ENCODE measurements at regions not wholly inside any gene's neighbourhood (a gene's known extent, or its start where the extent isn't known, plus 50 kb on each side); places are given as distances from the start of the nearest gene placed in this dataset.

- H3K79me2 ChIP-seq (replicated peaks; ENCODE audit: insufficient read depth), result no peaks in the 10 kb centered on the region
- H3K36me3 ChIP-seq (ENCODE audit: insufficient read depth), result no peaks in the 10 kb centered on the region
- H3K27me3 Mint-ChIP-seq (ENCODE audit: insufficient read depth, low read depth, poor library complexity), result no peaks in the 10 kb centered on the region
- no peak overlapping the region for H3K4me3 ChIP-seq
- H3K9me2 ChIP-seq (ENCODE audit: insufficient read depth), result 0 out of 2 replicates have a peak, but pooled peaks cover 6% of the 10 kb centered on the region
- no peaks in the 10 kb centered on the region for H3K27me3 ChIP-seq (ENCODE audit: insufficient read depth)
- H2AFZ ChIP-seq, result 0 out of 2 replicates have a peak overlapping the region, but pooled peaks have one; percentile 19
- H3K4me1 ChIP-seq (ENCODE audit: insufficient read depth), result 0 out of 2 replicates have a peak, but pooled peaks cover 6% of the 10 kb centered on the region
- H3K27ac ChIP-seq (ENCODE audit: low read depth), result no peak overlapping the region
- ATAC-seq (no peak), DNase-seq (ENCODE audit: low spot score) (no peak)
- no peaks in the 10 kb centered on the region for H3F3A ChIP-seq (replicated peaks; ENCODE audit: low read depth)
- TF ChIP-seq, protein P1, sequence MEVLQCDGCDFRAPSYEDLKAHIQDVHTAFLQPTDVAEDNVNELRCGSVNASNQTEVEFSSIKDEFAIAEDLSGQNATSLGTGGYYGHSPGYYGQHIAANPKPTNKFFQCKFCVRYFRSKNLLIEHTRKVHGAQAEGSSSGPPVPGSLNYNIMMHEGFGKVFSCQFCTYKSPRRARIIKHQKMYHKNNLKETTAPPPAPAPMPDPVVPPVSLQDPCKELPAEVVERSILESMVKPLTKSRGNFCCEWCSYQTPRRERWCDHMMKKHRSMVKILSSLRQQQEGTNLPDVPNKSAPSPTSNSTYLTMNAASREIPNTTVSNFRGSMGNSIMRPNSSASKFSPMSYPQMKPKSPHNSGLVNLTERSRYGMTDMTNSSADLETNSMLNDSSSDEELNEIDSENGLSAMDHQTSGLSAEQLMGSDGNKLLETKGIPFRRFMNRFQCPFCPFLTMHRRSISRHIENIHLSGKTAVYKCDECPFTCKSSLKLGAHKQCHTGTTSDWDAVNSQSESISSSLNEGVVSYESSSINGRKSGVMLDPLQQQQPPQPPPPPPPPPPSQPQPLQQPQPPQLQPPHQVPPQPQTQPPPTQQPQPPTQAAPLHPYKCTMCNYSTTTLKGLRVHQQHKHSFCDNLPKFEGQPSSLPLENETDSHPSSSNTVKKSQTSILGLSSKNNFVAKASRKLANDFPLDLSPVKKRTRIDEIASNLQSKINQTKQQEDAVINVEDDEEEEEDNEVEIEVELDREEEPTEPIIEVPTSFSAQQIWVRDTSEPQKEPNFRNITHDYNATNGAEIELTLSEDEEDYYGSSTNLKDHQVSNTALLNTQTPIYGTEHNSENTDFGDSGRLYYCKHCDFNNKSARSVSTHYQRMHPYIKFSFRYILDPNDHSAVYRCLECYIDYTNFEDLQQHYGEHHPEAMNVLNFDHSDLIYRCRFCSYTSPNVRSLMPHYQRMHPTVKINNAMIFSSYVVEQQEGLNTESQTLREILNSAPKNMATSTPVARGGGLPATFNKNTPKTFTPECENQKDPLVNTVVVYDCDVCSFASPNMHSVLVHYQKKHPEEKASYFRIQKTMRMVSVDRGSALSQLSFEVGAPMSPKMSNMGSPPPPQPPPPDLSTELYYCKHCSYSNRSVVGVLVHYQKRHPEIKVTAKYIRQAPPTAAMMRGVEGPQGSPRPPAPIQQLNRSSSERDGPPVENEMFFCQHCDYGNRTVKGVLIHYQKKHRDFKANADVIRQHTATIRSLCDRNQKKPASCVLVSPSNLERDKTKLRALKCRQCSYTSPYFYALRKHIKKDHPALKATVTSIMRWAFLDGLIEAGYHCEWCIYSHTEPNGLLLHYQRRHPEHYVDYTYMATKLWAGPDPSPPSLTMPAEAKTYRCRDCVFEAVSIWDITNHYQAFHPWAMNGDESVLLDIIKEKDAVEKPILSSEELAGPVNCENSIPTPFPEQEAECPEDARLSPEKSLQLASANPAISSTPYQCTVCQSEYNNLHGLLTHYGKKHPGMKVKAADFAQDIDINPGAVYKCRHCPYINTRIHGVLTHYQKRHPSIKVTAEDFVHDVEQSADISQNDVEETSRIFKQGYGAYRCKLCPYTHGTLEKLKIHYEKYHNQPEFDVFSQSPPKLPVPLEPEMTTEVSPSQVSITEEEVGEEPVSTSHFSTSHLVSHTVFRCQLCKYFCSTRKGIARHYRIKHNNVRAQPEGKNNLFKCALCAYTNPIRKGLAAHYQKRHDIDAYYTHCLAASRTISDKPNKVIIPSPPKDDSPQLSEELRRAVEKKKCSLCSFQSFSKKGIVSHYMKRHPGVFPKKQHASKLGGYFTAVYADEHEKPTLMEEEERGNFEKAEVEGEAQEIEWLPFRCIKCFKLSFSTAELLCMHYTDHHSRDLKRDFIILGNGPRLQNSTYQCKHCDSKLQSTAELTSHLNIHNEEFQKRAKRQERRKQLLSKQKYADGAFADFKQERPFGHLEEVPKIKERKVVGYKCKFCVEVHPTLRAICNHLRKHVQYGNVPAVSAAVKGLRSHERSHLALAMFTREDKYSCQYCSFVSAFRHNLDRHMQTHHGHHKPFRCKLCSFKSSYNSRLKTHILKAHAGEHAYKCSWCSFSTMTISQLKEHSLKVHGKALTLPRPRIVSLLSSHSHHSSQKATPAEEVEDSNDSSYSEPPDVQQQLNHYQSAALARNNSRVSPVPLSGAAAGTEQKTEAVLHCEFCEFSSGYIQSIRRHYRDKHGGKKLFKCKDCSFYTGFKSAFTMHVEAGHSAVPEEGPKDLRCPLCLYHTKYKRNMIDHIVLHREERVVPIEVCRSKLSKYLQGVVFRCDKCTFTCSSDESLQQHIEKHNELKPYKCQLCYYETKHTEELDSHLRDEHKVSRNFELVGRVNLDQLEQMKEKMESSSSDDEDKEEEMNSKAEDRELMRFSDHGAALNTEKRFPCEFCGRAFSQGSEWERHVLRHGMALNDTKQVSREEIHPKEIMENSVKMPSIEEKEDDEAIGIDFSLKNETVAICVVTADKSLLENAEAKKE (CRISPR knock-in tag; IDR thresholded peaks at IDR 0.05), result no peak
- no peak for TF ChIP-seq CTCF (conservative IDR thresholded peaks at IDR 0.05; ENCODE audit: low read depth in 2 of 2)
- no peak for TF ChIP-seq EZH2 (IDR thresholded peaks at IDR 0.05; ENCODE audit: low read depth, unreplicated experiment)
- TF ChIP-seq CREB1 (CRISPR knock-in tag; IDR thresholded peaks at IDR 0.05; ENCODE audit: low read depth), result no peak
- no peak for TF ChIP-seq EZH2phosphoT487 (IDR thresholded peaks at IDR 0.05; ENCODE audit: unreplicated experiment)
- TF ChIP-seq, protein P2, sequence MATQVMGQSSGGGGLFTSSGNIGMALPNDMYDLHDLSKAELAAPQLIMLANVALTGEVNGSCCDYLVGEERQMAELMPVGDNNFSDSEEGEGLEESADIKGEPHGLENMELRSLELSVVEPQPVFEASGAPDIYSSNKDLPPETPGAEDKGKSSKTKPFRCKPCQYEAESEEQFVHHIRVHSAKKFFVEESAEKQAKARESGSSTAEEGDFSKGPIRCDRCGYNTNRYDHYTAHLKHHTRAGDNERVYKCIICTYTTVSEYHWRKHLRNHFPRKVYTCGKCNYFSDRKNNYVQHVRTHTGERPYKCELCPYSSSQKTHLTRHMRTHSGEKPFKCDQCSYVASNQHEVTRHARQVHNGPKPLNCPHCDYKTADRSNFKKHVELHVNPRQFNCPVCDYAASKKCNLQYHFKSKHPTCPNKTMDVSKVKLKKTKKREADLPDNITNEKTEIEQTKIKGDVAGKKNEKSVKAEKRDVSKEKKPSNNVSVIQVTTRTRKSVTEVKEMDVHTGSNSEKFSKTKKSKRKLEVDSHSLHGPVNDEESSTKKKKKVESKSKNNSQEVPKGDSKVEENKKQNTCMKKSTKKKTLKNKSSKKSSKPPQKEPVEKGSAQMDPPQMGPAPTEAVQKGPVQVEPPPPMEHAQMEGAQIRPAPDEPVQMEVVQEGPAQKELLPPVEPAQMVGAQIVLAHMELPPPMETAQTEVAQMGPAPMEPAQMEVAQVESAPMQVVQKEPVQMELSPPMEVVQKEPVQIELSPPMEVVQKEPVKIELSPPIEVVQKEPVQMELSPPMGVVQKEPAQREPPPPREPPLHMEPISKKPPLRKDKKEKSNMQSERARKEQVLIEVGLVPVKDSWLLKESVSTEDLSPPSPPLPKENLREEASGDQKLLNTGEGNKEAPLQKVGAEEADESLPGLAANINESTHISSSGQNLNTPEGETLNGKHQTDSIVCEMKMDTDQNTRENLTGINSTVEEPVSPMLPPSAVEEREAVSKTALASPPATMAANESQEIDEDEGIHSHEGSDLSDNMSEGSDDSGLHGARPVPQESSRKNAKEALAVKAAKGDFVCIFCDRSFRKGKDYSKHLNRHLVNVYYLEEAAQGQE (IDR thresholded peaks at IDR 0.05; ENCODE audit: unreplicated experiment), result no peak
- TF ChIP-seq ETS1 (IDR thresholded peaks at IDR 0.05), result no peak
- TF ChIP-seq ZNF331 (CRISPR knock-in tag; IDR thresholded peaks at IDR 0.05; ENCODE audit: low read depth), result no peak
- TF ChIP-seq POLR2AphosphoS5 (IDR thresholded peaks at IDR 0.05; ENCODE audit: low read depth), result no peak
- H3K36me3 Mint-ChIP-seq (ENCODE audit: low read depth), result no peaks in the 10 kb centered on the region
- no peak overlapping the region for H3K4me3 Mint-ChIP-seq
- no peak overlapping the region for H3K27ac Mint-ChIP-seq
- no peaks in the 10 kb centered on the region for H3K9me3 Mint-ChIP-seq
- no peaks in the 10 kb centered on the region for H4K20me1 ChIP-seq (replicated peaks; ENCODE audit: insufficient read depth)
- peaks cover 8% of the 10 kb centered on the region for H3K4me1 Mint-ChIP-seq
- H3K4me2 ChIP-seq, result 0 out of 2 replicates have a peak overlapping the region, but pooled peaks have one; percentile 36
Measured at GRCh38 chr3:33956206-33956605, 157.8 kb downstream of the PDCD6IP start.

Data from GM23338 (cell line).